Tibial artery (tissue), 4 donors: ENCODE measurements at regions not wholly inside any gene's neighbourhood (a gene's known extent, or its start where the extent isn't known, plus 50 kb on each side); places are given as distances from the start of the nearest gene placed in this dataset.
A peak's percentile ranks its signal among the peaks of the same experiment; 100 is the strongest.
"Not testable (repeated sequence)": the region's sequence is repeated elsewhere in the genome, so short reads cannot be mapped to it uniquely, and the experiment has no call there.

Experiments used
- DNase-seq, 2 donors: peaks; one replicate each; pipeline ENCODE4 v3.0.0-alpha.2; 2019
- H3K27ac ChIP-seq, 2 donors: fragments of 200-600 bp; sonication (generic) in 1 of 2; 1 replicate in 1 of 2; 2 replicates in 1 of 2; pipeline ENCODE4 v1.5.1; 2018 to 2019; ENCODE audit warnings: mild to moderate bottlenecking in 1 of 2
- H3K27me3 ChIP-seq, 2 donors: fragments of 200-600 bp; sonication (generic) in 1 of 2; one replicate each; pipeline versions ENCODE4 v1.5.1 to v1.6.0; 2016 to 2019
- H3K36me3 ChIP-seq, 3 donors: fragments of 200-600 bp; sonication (generic) in 2 of 3; one replicate each; pipeline ENCODE4 v1.5.1; 2016 to 2019; ENCODE audit warnings: mild to moderate bottlenecking in 2 of 3
- H3K4me1 ChIP-seq, 4 donors: fragments of 200-600 bp; sonication (generic) in 2 of 4; 1 replicate in 3 of 4; 2 replicates in 1 of 4; pipeline ENCODE4 v1.5.1; 2016 to 2019
- H3K4me3 ChIP-seq, 2 donors: fragments of 200-600 bp; sonication (generic) in 1 of 2; 1 replicate in 1 of 2; 2 replicates in 1 of 2; pipeline ENCODE4 v1.5.1; 2018 to 2019; ENCODE audit warnings: mild to moderate bottlenecking in 2 of 2
- H3K9me3 ChIP-seq, 3 donors: fragments of 200-600 bp; sonication (generic) in 1 of 3; one replicate each; pipeline ENCODE4 v1.5.1; 2016 to 2019
- intact Hi-C: fragments of 100-400 bp; cut with DNase I; formaldehyde crosslinking; loops from one replicate; pipeline ENCODE4 v1.15.0; 2023; ENCODE audit warnings: low total_unique reads
- TF ChIP-seq, protein P1 (sequence below), 2 experiments: fragments of 200-600 bp in 1 of 2; fragments of 450-650 bp in 1 of 2; IDR thresholded peaks; one replicate each; pipeline ENCODE4 v1.5.1; 2017 to 2019; ENCODE audit warnings: antibody characterized with exemption in 2 of 2, mild to moderate bottlenecking in 1 of 2, moderate library complexity in 1 of 2

DNA sequence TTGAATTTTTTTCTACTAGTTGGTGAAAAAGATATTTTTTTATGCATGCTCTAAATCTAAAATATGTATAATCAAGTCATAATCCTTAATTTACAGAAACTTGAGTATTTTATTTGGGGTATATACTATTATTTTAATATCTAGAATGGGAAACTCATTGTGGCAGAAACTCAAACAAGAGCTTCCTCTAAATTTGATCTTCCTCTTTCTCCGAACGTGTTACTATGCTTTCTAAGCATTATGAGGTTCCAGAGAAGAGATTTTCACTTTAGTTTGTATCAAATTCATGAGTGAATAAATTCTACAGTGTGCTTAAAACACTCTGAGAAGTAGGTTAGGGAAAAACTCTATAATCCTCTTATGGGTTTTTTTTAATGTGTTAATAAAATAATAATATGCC lies 173.1 kb downstream of the POTEB3 start:
- TF ChIP-seq, protein P1, sequence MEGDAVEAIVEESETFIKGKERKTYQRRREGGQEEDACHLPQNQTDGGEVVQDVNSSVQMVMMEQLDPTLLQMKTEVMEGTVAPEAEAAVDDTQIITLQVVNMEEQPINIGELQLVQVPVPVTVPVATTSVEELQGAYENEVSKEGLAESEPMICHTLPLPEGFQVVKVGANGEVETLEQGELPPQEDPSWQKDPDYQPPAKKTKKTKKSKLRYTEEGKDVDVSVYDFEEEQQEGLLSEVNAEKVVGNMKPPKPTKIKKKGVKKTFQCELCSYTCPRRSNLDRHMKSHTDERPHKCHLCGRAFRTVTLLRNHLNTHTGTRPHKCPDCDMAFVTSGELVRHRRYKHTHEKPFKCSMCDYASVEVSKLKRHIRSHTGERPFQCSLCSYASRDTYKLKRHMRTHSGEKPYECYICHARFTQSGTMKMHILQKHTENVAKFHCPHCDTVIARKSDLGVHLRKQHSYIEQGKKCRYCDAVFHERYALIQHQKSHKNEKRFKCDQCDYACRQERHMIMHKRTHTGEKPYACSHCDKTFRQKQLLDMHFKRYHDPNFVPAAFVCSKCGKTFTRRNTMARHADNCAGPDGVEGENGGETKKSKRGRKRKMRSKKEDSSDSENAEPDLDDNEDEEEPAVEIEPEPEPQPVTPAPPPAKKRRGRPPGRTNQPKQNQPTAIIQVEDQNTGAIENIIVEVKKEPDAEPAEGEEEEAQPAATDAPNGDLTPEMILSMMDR (IDR thresholded peaks at IDR 0.05): no peak
- no peaks in the 10 kb centered on the region for H3K4me1 ChIP-seq
- H3K4me3 ChIP-seq: no peak overlapping the region
- peaks cover 0 to 5% (median 0%) of the 10 kb centered on the region in 3 donors for H3K9me3 ChIP-seq
- DNase-seq: no peak
- intact Hi-C loops: no loop called here
- no peaks in the 10 kb centered on the region for H3K36me3 ChIP-seq
- no peak overlapping the region for H3K27ac ChIP-seq
- H3K27me3 ChIP-seq: no peaks in the 10 kb centered on the region

DNA sequence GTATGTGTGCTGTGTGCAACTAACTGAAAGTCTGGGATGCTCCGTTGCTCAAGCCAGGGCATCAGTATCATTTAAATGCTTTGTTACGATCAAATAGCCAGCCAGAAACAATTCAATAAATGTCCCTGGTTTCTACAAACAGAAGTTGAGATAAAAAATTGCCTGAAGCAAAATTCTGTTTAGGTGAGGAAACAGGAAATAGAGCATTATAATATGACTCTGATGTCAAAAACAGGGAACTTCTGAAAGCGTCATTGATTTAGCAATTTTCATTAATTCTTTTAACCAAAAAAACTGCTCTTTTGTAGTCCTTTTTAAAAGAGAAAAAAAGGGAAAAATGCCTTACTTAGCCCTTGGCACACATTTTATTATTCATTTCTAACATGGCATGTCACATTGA lies 174.7 kb downstream of the POTEB3 start:
- not testable (repeated sequence) for DNase-seq

DNA sequence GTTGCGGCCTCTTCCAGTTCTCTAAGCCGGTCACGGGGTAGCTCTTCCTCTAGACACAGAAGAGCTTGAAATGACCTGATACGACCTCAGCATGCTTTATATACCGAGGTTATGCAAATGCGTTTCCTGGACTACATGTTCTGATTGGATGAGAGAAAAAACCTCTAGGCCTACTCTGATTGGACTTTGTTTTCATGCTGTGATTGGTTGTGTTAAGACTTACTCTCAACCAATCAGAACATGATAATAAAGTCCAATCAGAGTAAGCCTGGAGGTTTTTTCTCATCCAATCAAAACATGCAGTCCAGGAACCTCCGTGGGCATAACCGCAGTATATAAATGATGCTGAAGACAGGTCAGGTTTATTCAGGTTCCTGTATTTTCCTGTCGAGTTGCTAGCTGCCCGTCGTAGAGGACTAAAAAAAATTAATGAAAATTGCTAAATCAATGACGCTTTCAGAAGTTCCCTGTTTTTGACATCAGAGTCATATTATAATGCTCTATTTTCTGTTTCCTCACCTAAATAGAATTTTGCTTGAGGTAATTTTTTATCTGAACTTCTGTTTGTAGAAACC lies 177.4 kb downstream of the POTEB3 start:
- no peaks in the 10 kb centered on the region for H3K36me3 ChIP-seq
- H3K4me1 ChIP-seq: no peaks in the 10 kb centered on the region
- intact Hi-C loops: no loop called here
- no peaks in the 10 kb centered on the region for H3K27me3 ChIP-seq
- no peak overlapping the region for H3K27ac ChIP-seq
- H3K9me3 ChIP-seq: peaks cover 0 to 6% (median 0%) of the 10 kb centered on the region in 3 donors
- TF ChIP-seq, protein P1 (IDR thresholded peaks at IDR 0.05): no peak
- no peak for DNase-seq
- no peak overlapping the region for H3K4me3 ChIP-seq

More for the DNA sequence above, 174.7 kb downstream of the POTEB3 start:
- H3K4me3 ChIP-seq, H3K4me1 ChIP-seq, intact Hi-C loops, H3K27ac ChIP-seq, H3K36me3 ChIP-seq, H3K9me3 ChIP-seq, H3K27me3 ChIP-seq: not testable (repeated sequence)

DNA sequence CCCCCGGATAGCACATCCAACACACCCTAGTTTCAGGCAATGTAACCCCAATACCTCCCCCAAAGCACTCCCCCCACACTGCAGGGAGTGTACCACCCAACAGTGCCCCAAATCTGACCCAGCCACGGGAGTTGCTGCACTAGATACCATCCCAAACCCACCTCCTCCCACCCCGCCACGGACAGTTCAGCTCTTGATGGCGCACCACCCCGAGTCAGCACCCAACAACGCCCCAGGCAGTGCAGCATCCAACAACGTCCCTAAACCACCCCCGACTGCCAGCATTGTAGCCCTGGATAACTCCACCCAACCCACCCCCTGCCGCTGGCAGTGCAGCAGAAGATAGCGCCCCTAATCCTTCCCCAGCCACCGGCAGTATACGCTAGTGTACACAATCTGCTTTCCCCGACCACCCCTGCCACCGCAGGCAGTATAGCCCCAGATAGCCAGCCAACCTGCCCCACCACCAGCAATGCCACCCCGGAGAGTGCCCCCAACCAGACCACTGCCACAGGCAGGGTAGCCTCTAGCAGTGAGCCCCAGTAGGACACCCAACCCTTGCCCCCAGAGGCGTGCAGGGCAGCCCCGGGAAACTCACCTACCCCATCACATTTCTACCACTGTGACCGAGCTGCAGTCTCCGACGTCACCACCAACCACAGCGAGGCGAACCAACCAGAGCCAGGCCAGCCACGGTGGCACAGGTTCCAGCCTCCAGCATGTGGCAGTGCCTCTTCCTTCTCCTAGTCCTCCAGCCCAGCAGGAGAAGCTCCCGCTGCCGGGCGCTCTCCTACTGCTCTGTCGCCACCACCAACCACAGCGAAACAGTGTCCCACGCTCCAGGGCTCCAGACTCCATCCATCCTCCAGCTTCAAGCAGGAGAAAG lies 178.1 kb downstream of the POTEB3 start:
- Histone ChIP-seq H3K4me1 (no peaks in the 10 kb centered on the region), H3K4me3 (no peak overlapping the region), H3K27ac (no peak overlapping the region), H3K36me3 (no peaks in the 10 kb centered on the region), H3K27me3 (no peaks in the 10 kb centered on the region), H3K9me3 (peaks cover 0 to 6% (median 0%) of the 10 kb centered on the region in 3 donors)
- TF ChIP-seq, protein P1 (IDR thresholded peaks at IDR 0.05): no peak
- intact Hi-C loops: no loop called here
- DNase-seq: peak in 1 of 2 donors; percentile 65

DNA sequence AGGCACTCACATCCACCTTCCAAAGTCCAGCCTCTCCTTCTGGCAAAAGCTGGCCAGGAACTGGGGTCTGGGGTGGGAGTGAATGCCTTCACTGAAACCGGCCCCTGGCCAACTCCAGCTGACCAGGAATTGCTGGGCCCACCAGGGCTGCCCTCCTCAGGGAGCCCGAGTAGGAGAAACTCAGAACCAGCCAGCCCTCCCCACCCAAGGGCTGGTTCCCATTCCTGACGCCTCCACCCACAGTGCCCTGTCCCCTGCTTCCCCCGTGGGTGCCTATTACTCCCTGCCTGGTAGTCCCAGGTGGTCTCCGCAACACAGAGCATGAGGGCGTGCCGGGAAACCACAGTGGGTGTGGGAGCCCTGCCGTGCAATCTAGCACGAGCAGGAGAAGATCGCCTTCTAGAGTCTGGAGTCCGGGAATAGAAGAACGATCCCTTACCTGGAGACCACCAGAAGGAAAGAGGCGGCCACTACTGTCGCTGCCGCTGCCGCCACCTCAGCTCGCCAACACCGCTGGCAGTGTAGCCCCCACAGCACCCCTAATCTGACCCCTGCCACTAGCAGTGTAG lies 178.8 kb downstream of the POTEB3 start:
- no peaks in the 10 kb centered on the region for H3K36me3 ChIP-seq
- H3K4me1 ChIP-seq: no peaks in the 10 kb centered on the region
- no peak overlapping the region for H3K27ac ChIP-seq
- no peaks in the 10 kb centered on the region for H3K27me3 ChIP-seq
- no peak overlapping the region for H3K4me3 ChIP-seq
- peaks cover 0 to 6% (median 0%) of the 10 kb centered on the region in 3 donors for H3K9me3 ChIP-seq
- TF ChIP-seq, protein P1 (IDR thresholded peaks at IDR 0.05): no peak
- intact Hi-C loops: no loop called here
- DNase-seq: no peak

DNA sequence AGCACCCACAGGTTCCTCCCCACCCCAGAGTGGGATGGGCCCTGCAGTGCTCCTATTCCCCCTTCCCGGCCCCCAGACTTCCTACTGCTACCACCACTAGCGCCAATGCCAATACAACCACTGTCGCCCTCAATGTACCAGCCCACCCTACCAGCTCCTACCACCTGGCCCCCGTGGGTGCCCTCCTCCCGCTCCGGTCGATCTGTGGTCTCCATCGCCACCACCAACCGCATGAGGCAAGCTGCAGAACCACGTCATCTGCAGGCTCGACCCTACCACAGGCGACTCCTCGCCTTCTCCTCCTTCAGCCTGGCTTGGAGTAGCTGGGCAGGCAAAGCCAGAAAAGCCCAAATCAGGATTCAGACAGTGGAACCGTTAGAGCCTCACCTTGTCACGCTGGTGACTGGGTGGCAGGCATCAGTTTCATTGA lies 179.3 kb downstream of the POTEB3 start:
- intact Hi-C loops: no loop called here
- DNase-seq: peak in 1 of 2 donors; percentile 65
- Histone ChIP-seq H3K36me3 (no peaks in the 10 kb centered on the region), H3K9me3 (peaks cover 0 to 6% (median 0%) of the 10 kb centered on the region in 3 donors), H3K27ac (no peak overlapping the region), H3K27me3 (no peaks in the 10 kb centered on the region), H3K4me3 (no peak overlapping the region), H3K4me1 (no peaks in the 10 kb centered on the region)
- TF ChIP-seq, protein P1 (IDR thresholded peaks at IDR 0.05): no peak

DNA sequence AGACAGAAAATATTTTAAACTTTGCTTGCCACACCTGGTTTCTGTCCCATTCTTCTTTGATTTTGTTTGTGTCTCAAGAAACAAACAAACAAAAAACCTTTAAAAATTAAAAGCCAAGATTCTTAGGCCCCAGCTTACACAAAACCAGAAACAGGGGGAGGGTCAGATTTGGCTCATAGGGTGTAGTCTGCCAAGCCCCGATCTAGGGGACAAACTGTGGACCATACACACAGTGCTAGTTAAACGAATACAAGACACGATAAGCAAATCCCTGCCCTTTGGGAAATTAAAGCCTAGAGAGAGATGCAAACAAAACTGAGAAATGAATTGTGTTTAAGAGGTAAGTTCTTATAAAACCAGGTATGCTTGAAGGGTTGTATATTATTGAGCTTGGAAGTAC lies 181.7 kb downstream of the POTEB3 start:
- H3K4me3 ChIP-seq, H3K4me1 ChIP-seq, intact Hi-C loops, H3K27ac ChIP-seq, H3K27me3 ChIP-seq, DNase-seq, H3K36me3 ChIP-seq, H3K9me3 ChIP-seq: not testable (repeated sequence)

DNA sequence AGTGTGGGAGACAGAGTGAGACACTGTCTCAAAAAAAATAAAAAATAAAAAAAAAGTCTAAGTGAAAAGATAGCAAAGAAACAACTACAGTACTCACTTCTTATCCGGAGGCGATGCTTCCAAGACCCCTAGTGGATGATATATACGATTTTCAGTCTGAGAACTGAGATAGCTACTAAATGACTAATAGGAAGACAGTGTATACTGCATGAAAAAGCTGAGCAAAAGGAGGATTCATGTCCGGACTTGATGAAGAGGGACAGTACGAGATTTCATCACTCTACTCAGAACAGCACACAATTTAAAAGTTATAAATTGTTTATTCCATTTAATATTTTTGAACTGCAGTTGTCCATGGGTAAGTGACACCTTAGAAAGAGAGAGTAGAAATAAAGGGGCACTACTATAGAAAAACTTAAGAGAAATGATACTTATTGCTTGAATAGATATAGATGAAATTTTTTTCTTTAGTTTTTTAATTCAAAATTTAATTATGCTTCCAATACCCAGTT lies 190.7 kb downstream of the POTEB3 start:
- H3K4me3 ChIP-seq, H3K4me1 ChIP-seq, H3K36me3 ChIP-seq, H3K27ac ChIP-seq, H3K9me3 ChIP-seq, DNase-seq, intact Hi-C loops, H3K27me3 ChIP-seq: not testable (repeated sequence)
